ENCODE measurements at regions not wholly inside any gene's neighbourhood (a gene's known extent, or its start where the extent isn't known, plus 50 kb on each side); places are given as distances from the start of the nearest gene placed in this dataset.

- FAIRE-seq: no peak
These were observed 160.6 kb downstream of the OLFM1 start for GRCh38 chr9:135248111-135248510.

GRCh38 chr9:135248721-135249120 lies 161.3 kb downstream of the OLFM1 start:
- WGBS (ENCODE audit: missing lambda C conversion rate): 75% methylated on average over 11 of the region's 12 CpGs
- Histone ChIP-seq H3K4me1 (no peaks in the 10 kb centered on the region), H3K9me3 (no peaks in the 10 kb centered on the region), H3K4me3 (no peak overlapping the region), H3K4me2 (no peak overlapping the region), H3K27ac (no peak overlapping the region)
- TF ChIP-seq EHMT2 (IDR thresholded peaks at IDR 0.05; ENCODE audit: low read depth) (no peak), REST (IDR thresholded peaks at IDR 0.05) (no peak)
- FAIRE-seq: no peak
- ATAC-seq: no peak
- DNase-seq (ENCODE audit: low read depth in 1 of 2, low spot score in 1 of 2): no peak
- ChIA-PET POLR2A (no interaction called here), CTCF (interaction anchor here (1.4 kb wide), 1 partner anchor 9 kb away, joined by 3 read pairs; no protein-coding TSS in a partner anchor)

More at GRCh38 chr9:135248111-135248510, 160.6 kb downstream of the OLFM1 start:
- DNase-seq (ENCODE audit: low read depth in 1 of 2, low spot score in 1 of 2): no peak
- ChIA-PET POLR2A (no interaction called here), CTCF (no interaction called here)
- H3K9me3 ChIP-seq: no peaks in the 10 kb centered on the region
- TF ChIP-seq ELK1 (IDR thresholded peaks at IDR 0.05; ENCODE audit: low read depth, low read length): no peak
- TF ChIP-seq FOSB (CRISPR knock-in tag; IDR thresholded peaks at IDR 0.05): no peak
- TF ChIP-seq EHMT2 (IDR thresholded peaks at IDR 0.05; ENCODE audit: low read depth): no peak
- no peak for TF ChIP-seq ZNF302 (CRISPR knock-in tag; IDR thresholded peaks at IDR 0.05)
- TF ChIP-seq POLR2AphosphoS2 (conservative IDR thresholded peaks at IDR 0.05; ENCODE audit: low read length): no peak
- no peak for TF ChIP-seq GATA3 (IDR thresholded peaks at IDR 0.05; ENCODE audit: borderline replicate concordance)
- TF ChIP-seq ATOH8 (CRISPR knock-in tag; IDR thresholded peaks at IDR 0.05; ENCODE audit: low read depth): no peak
- no peak for TF ChIP-seq HOXA7 (CRISPR knock-in tag; IDR thresholded peaks at IDR 0.05)
- no peak for TF ChIP-seq HEYL (CRISPR knock-in tag; IDR thresholded peaks at IDR 0.05)
- no peak for TF ChIP-seq RFX5 (IDR thresholded peaks at IDR 0.05)
- TF ChIP-seq USF2 (IDR thresholded peaks at IDR 0.05): no peak
- TF ChIP-seq NPAS2 (CRISPR knock-in tag; IDR thresholded peaks at IDR 0.05; ENCODE audit: borderline replicate concordance): no peak
- TF ChIP-seq RARB (CRISPR knock-in tag; IDR thresholded peaks at IDR 0.05): no peak
- no peak for TF ChIP-seq ZFP36 (IDR thresholded peaks at IDR 0.05; ENCODE audit: borderline replicate concordance, partially characterized antibody)
- no peaks in the 10 kb centered on the region for H3K4me1 ChIP-seq
- peak in 1 of 2 experiments; percentile 46; a peak in 3 of 6 replicates for ATAC-seq
- H3K4me3 ChIP-seq: no peak overlapping the region
- no peak overlapping the region for H3K4me2 ChIP-seq
- 57% methylated on average over 7 of the region's 8 CpGs for WGBS (ENCODE audit: missing lambda C conversion rate)
- H3K27ac ChIP-seq: no peak overlapping the region

GRCh38 chr9:135249191-135249590 lies 161.7 kb downstream of the OLFM1 start:
- no peaks in the 10 kb centered on the region for H3K9me3 ChIP-seq
- no peak overlapping the region for H3K4me2 ChIP-seq
- ChIA-PET CTCF (interaction anchor here (1.4 kb wide), 1 partner anchor 10 kb away, joined by 3 read pairs; no protein-coding TSS in a partner anchor), POLR2A (no interaction called here)
- no peak for FAIRE-seq
- H3K27ac ChIP-seq: no peak overlapping the region
- no peak for ATAC-seq
- no peak for TF ChIP-seq POLR2A (IDR thresholded peaks at IDR 0.05; ENCODE audit: low read length)
- no peak for TF ChIP-seq USF2 (IDR thresholded peaks at IDR 0.05)
- no peak for TF ChIP-seq CHD2 (IDR thresholded peaks at IDR 0.05; ENCODE audit: low read length, partially characterized antibody)
- no peak for TF ChIP-seq ESRRA (IDR thresholded peaks at IDR 0.05; ENCODE audit: borderline replicate concordance, low read length)
- DNase-seq (ENCODE audit: low read depth in 1 of 2, low spot score in 1 of 2): no peak
- WGBS (ENCODE audit: missing lambda C conversion rate): 50% methylated on average over 5 of the region's 9 CpGs
- H3K4me1 ChIP-seq: no peaks in the 10 kb centered on the region
- no peak overlapping the region for H3K4me3 ChIP-seq

Measured in A549 (cell line).